H1 (cell line): ENCODE measurements at regions not wholly inside any gene's neighbourhood (a gene's known extent, or its start where the extent isn't known, plus 50 kb on each side); places are given as distances from the start of the nearest gene placed in this dataset.
A peak's percentile ranks its signal among the peaks of the same experiment; 100 is the strongest.

ENCODE experiments used
- CTCF ChIA-PET: fragments of 300-600 bp; sonication (Branson Sonifier 250); formaldehyde crosslinking; loops from one replicate; lab custom pipeline; 2021; ENCODE audit not compliant: partially characterized antibody; lab: Charles Lee
- POLR2A ChIA-PET: fragments of 300-600 bp; sonication (Branson Sonifier 250); formaldehyde crosslinking; loops from one replicate; lab custom pipeline; 2021; ENCODE audit warnings: inconsistent platforms; ENCODE audit not compliant: partially characterized antibody; lab: Charles Lee
- DNase-seq, 2 experiments: peaks; one replicate each; pipeline versions ENCODE4 v3.0.0 to v3.0.0-alpha.2; 2010 to 2022; ENCODE audit warnings: low spot score in 2 of 2, low read depth in 1 of 2, mixed read lengths in 1 of 2
- FAIRE-seq: peaks from 2 replicates; lab custom pipeline; 2011; peaks lifted over from hg19 to GRCh38; lab: Jason Lieb, UNC
- H2AFZ ChIP-seq: 2 replicates; pipeline ENCODE4 v1.8.1; 2012; ENCODE audit warnings: low read length, inconsistent platforms
- H2AK5ac ChIP-seq: 2 replicates; pipeline ENCODE4 v1.6.1; 2013; ENCODE audit warnings: low read depth, low read length
- H2BK120ac ChIP-seq: replicated peaks from 2 replicates; pipeline ENCODE3; 2013; ENCODE audit warnings: low read depth, low read length, inconsistent platforms
- H2BK12ac ChIP-seq: 2 replicates; pipeline ENCODE4 v1.6.1; 2013; ENCODE audit warnings: low read depth, low read length
- H2BK15ac ChIP-seq: 2 replicates; pipeline ENCODE4 v1.6.1; 2013; ENCODE audit warnings: low read length
- H2BK20ac ChIP-seq: 2 replicates; pipeline ENCODE4 v1.6.1; 2013; ENCODE audit warnings: low read length
- H2BK5ac ChIP-seq: 2 replicates; pipeline ENCODE4 v1.6.1; 2013; ENCODE audit warnings: low read depth, low read length
- H3K14ac ChIP-seq: 2 replicates; pipeline ENCODE4 v1.6.1; 2013; ENCODE audit warnings: inconsistent platforms; ENCODE audit not compliant: insufficient read length
- H3K18ac ChIP-seq: 2 replicates; pipeline ENCODE4 v1.6.1; 2013; ENCODE audit warnings: low read length; ENCODE audit errors: extremely low read depth
- H3K23ac ChIP-seq: 2 replicates; pipeline ENCODE4 v1.6.1; 2013; ENCODE audit warnings: inconsistent platforms; ENCODE audit not compliant: insufficient read length
- H3K23me2 ChIP-seq: 2 replicates; pipeline ENCODE4 v1.6.1; 2013; ENCODE audit warnings: low read depth, low read length
- H3K27ac ChIP-seq: 2 replicates; pipeline ENCODE4 v1.6.1; 2011; ENCODE audit warnings: low read depth, low read length, inconsistent platforms
- H3K27me3 ChIP-seq, 4 experiments: replicated peaks in 1 of 4; 1 replicate in 1 of 4; 2 replicates in 3 of 4; pipeline versions ENCODE4 v1.6.1 to v1.8.1; 2011 to 2013; ENCODE audit warnings: low read length in 3 of 4, mild to moderate bottlenecking in 3 of 4, inconsistent platforms in 2 of 4, mixed read lengths in 2 of 4, moderate library complexity in 1 of 4; ENCODE audit not compliant: control insufficient read depth in 3 of 4, insufficient read depth in 3 of 4; ENCODE audit errors: extremely low read depth in 1 of 4
- H3K36me3 ChIP-seq, 4 experiments: 2 replicates each; pipeline versions ENCODE4 v1.6.1 to v1.8.1; 2011 to 2013; ENCODE audit warnings: mild to moderate bottlenecking in 4 of 4, low read length in 3 of 4, moderate library complexity in 2 of 4, control low read depth in 1 of 4, inconsistent platforms in 1 of 4; ENCODE audit not compliant: insufficient read depth in 4 of 4, control insufficient read depth in 2 of 4
- H3K4ac ChIP-seq: replicated peaks from 2 replicates; pipeline ENCODE3; 2013; ENCODE audit warnings: low read length, low read depth, mixed read lengths, inconsistent platforms; ENCODE audit not compliant: insufficient read length
- H3K4me1 ChIP-seq, 4 experiments: replicated peaks in 1 of 4; 1 replicate in 1 of 4; 2 replicates in 3 of 4; pipeline versions ENCODE4 v1.6.1 to v1.8.1; 2011 to 2013; ENCODE audit warnings: low read length in 3 of 4, inconsistent platforms in 2 of 4, mixed read lengths in 1 of 4; ENCODE audit not compliant: insufficient read depth in 4 of 4, control insufficient read depth in 3 of 4
- H3K4me2 ChIP-seq, 2 experiments: 2 replicates each; pipeline versions ENCODE4 v1.6.1 to v1.8.1; 2011 to 2013; ENCODE audit warnings: low read depth in 2 of 2, low read length in 2 of 2, control low read depth in 1 of 2, inconsistent platforms in 1 of 2, mild to moderate bottlenecking in 1 of 2; ENCODE audit not compliant: insufficient read depth in 1 of 2
- H3K4me3 ChIP-seq, 4 experiments: fragments of 200-600, 300-600 bp in 1 of 4; sonication (generic), shearing (Covaris generic), sonication (Bioruptor Twin) in 1 of 4; 2 replicates each; pipeline versions ENCODE4 v1.5.1 to v1.8.1; 2011 to 2016; ENCODE audit warnings: low read length in 4 of 4, low read depth in 3 of 4, control low read depth in 2 of 4, inconsistent platforms in 2 of 4, mild to moderate bottlenecking in 2 of 4, mixed read lengths in 1 of 4, moderate library complexity in 1 of 4; ENCODE audit not compliant: insufficient read depth in 2 of 4; ENCODE audit errors: extremely low read depth in 1 of 4
- H3K56ac ChIP-seq: replicated peaks from 2 replicates; pipeline ENCODE3; 2013; ENCODE audit warnings: low read depth, mild to moderate bottlenecking, mixed read lengths, low read length, inconsistent platforms; ENCODE audit not compliant: insufficient read length
- H3K79me1 ChIP-seq: 2 replicates; pipeline ENCODE4 v1.6.1; 2013; ENCODE audit warnings: low read depth, low read length, control low read depth
- H3K79me2 ChIP-seq, 2 experiments: 2 replicates each; pipeline versions ENCODE4 v1.6.1 to v1.8.1; 2012 to 2013; ENCODE audit warnings: low read length in 2 of 2, mild to moderate bottlenecking in 2 of 2, inconsistent platforms in 1 of 2; ENCODE audit not compliant: insufficient read depth in 2 of 2, control insufficient read depth in 1 of 2
- H3K9ac ChIP-seq, 4 experiments: replicated peaks in 1 of 4; 1 replicate in 1 of 4; 2 replicates in 3 of 4; pipeline versions ENCODE4 v1.6.1 to v1.8.1; 2011 to 2013; ENCODE audit warnings: low read depth in 3 of 4, low read length in 3 of 4, control low read depth in 2 of 4, mild to moderate bottlenecking in 2 of 4, moderate library complexity in 2 of 4, inconsistent platforms in 1 of 4; ENCODE audit errors: extremely low read depth in 1 of 4
- H3K9me3 ChIP-seq, 2 experiments: 2 replicates each; pipeline versions ENCODE4 v1.6.1 to v1.8.1; 2012 to 2013; ENCODE audit warnings: mild to moderate bottlenecking in 2 of 2, moderate library complexity in 2 of 2, control low read depth in 1 of 2, inconsistent platforms in 1 of 2, low read depth in 1 of 2, low read length in 1 of 2, mixed read lengths in 1 of 2; ENCODE audit not compliant: insufficient read depth in 2 of 2
- H4K20me1 ChIP-seq, 2 experiments: replicated peaks in 1 of 2; 2 replicates each; pipeline versions ENCODE3 to v1.8.1; 2011 to 2013; ENCODE audit warnings: inconsistent platforms in 2 of 2, low read length in 2 of 2, mild to moderate bottlenecking in 1 of 2; ENCODE audit not compliant: insufficient read depth in 2 of 2, control insufficient read depth in 1 of 2
- H4K5ac ChIP-seq: 2 replicates; pipeline ENCODE4 v1.6.1; 2013; ENCODE audit warnings: low read length, low read depth, mixed read lengths, inconsistent platforms; ENCODE audit not compliant: insufficient read length
- H4K8ac ChIP-seq: 2 replicates; pipeline ENCODE4 v1.8.0; 2013; ENCODE audit warnings: mild to moderate bottlenecking, moderate library complexity, low read length, inconsistent platforms; ENCODE audit not compliant: insufficient read depth; ENCODE audit errors: extremely low read depth
- H4K91ac ChIP-seq: replicated peaks from 2 replicates; pipeline ENCODE3; 2013; ENCODE audit warnings: low read length, mixed read lengths, inconsistent platforms; ENCODE audit not compliant: insufficient read length
- ASH2L ChIP-seq: fragments of 200-600, 300-600 bp; sonication (generic); IDR thresholded peaks from one replicate; pipeline ENCODE4 v1.7.1; 2017; ENCODE audit warnings: low read length
- BCL11A ChIP-seq, 2 experiments: IDR thresholded peaks; one replicate each; pipeline ENCODE4 v1.6.1; 2011; ENCODE audit warnings: low read depth in 2 of 2, low read length in 2 of 2, mild to moderate bottlenecking in 2 of 2
- CBX8 ChIP-seq: fragments of 300-800, 300-1000 bp; sonication (generic); IDR thresholded peaks from 2 replicates; pipeline ENCODE4 v1.7.1; 2016; ENCODE audit warnings: low read depth, low read length, borderline replicate concordance
- CEBPB ChIP-seq: IDR thresholded peaks from 2 replicates; pipeline ENCODE4 v1.6.1; 2012; ENCODE audit warnings: low read depth, low read length
- EGR1 ChIP-seq: IDR thresholded peaks from 2 replicates; pipeline ENCODE4 v1.6.1; 2011; ENCODE audit warnings: low read depth, low read length, borderline replicate concordance
- HDAC6 ChIP-seq: IDR thresholded peaks from one replicate; pipeline ENCODE4 v1.7.1; 2012; ENCODE audit warnings: low read depth, mild to moderate bottlenecking, inconsistent platforms, low read length, moderate library complexity
- MAFK ChIP-seq: IDR thresholded peaks from 2 replicates; pipeline ENCODE4 v1.6.1; 2012; ENCODE audit warnings: low read depth, mild to moderate bottlenecking, improper control_type of control experiment, low read length
- TAF1 ChIP-seq: IDR thresholded peaks from 2 replicates; pipeline ENCODE4 v1.6.1; 2011; ENCODE audit warnings: mild to moderate bottlenecking, low read depth, low read length
- WGBS, 2 experiments: shearing (Covaris generic) in 1 of 2; methylation state at CpG; one replicate each; pipeline versions ENCODE4 v1.1.6 to v1.1.7; 2013 to 2015; ENCODE audit warnings: low lambda C conversion rate in 2 of 2, mixed read lengths in 2 of 2, inconsistent platforms in 1 of 2, low coverage in 1 of 2, missing lambda C conversion rate in 1 of 2; ENCODE audit not compliant: insufficient replicate concordance in 2 of 2, insufficient coverage in 1 of 2, insufficient read length in 1 of 2; ENCODE audit errors: extremely low coverage in 1 of 2, missing lambda C conversion rate in 1 of 2; 5-methylcytosine and 5-hydroxymethylcytosine counted together

- H3K14ac ChIP-seq: no peak overlapping the region
- no peak overlapping the region for H3K4ac ChIP-seq
- no peak overlapping the region for H3K4me3 ChIP-seq
- H2BK120ac ChIP-seq: no peak overlapping the region
- no peak overlapping the region for H2AFZ ChIP-seq
- H3K36me3 ChIP-seq: no peaks in the 10 kb centered on the region
- FAIRE-seq: no peak
- no peaks in the 10 kb centered on the region for H3K4me1 ChIP-seq
- no peaks in the 10 kb centered on the region for H3K79me1 ChIP-seq
- no peaks in the 10 kb centered on the region for H3K9me3 ChIP-seq
- H3K56ac ChIP-seq: no peak overlapping the region
- H4K20me1 ChIP-seq: no peaks in the 10 kb centered on the region
- no peak overlapping the region for H3K23ac ChIP-seq
- CTCF ChIA-PET: interaction anchor here (0.8 to 6.3 kb wide), 10 partner anchors 8 to 340 kb away, joined by 3 to 45 read pairs (median 4); no protein-coding TSS in a partner anchor
- no peak overlapping the region for H3K18ac ChIP-seq
- H3K9ac ChIP-seq: no peak overlapping the region
- no peak overlapping the region for H2BK20ac ChIP-seq
- H4K5ac ChIP-seq: no peak overlapping the region
- no peak overlapping the region for H2BK12ac ChIP-seq
- no peaks in the 10 kb centered on the region; a peak in 1 of 7 replicates for H3K27me3 ChIP-seq
- no peak for TF ChIP-seq BCL11A (IDR thresholded peaks at IDR 0.05; ENCODE audit: low read depth in 2 of 2, low read length in 2 of 2)
- TF ChIP-seq HDAC6: no peak
- TF ChIP-seq TAF1: no peak
- TF ChIP-seq CBX8: no peak
- TF ChIP-seq MAFK: no peak
- TF ChIP-seq ASH2L: no peak
- no peak for TF ChIP-seq EGR1
- 0 out of 2 replicates have a peak, but pooled peaks have one; percentile 8 for TF ChIP-seq CEBPB
- POLR2A ChIA-PET: no interaction called here
- no peak for DNase-seq
- no peak overlapping the region for H2BK15ac ChIP-seq
- WGBS, 2 experiments: 93% methylated on average over 6 of the region's 6 CpGs; no CpG with 5 or more reads in 1 of the 2 experiments
- H2AK5ac ChIP-seq: no peak overlapping the region
- no peaks in the 10 kb centered on the region for H3K23me2 ChIP-seq
- no peak overlapping the region for H3K27ac ChIP-seq
- no peaks in the 10 kb centered on the region for H3K79me2 ChIP-seq
- no peak overlapping the region for H2BK5ac ChIP-seq
- H4K8ac ChIP-seq: no peak overlapping the region
- H4K91ac ChIP-seq: no peak overlapping the region
- no peak overlapping the region for H3K4me2 ChIP-seq
These were observed 51.6 kb upstream of the THUMPD3 start for GRCh38 chr3:9311228-9311627.
